Mucosa of rectum (tissue), 2 donors: ENCODE measurements at regions not wholly inside any gene's neighbourhood (a gene's known extent, or its start where the extent isn't known, plus 50 kb on each side); places are given as distances from the start of the nearest gene placed in this dataset.
"Not testable (repeated sequence)": the region's sequence is repeated elsewhere in the genome, so short reads cannot be mapped to it uniquely, and the experiment has no call there.

Source experiments
- H3K27ac ChIP-seq, 2 donors: one replicate each; pipeline ENCODE4 v1.7.0; 2013; ENCODE audit warnings: inconsistent platforms in 2 of 2, low read depth in 2 of 2, low read length in 2 of 2
- H3K27me3 ChIP-seq, 2 donors: one replicate each; pipeline ENCODE4 v1.7.0; 2013; ENCODE audit warnings: low read length in 2 of 2; ENCODE audit not compliant: control insufficient read depth in 2 of 2, insufficient read depth in 2 of 2
- H3K36me3 ChIP-seq, 2 donors: one replicate each; pipeline ENCODE4 v1.7.0; 2013; ENCODE audit warnings: low read length in 2 of 2; ENCODE audit not compliant: control insufficient read depth in 2 of 2, insufficient read depth in 2 of 2
- H3K4me1 ChIP-seq, 2 donors: one replicate each; pipeline ENCODE4 v1.7.0; 2013; ENCODE audit warnings: low read length in 2 of 2, mild to moderate bottlenecking in 1 of 2; ENCODE audit not compliant: control insufficient read depth in 2 of 2, insufficient read depth in 2 of 2
- H3K4me3 ChIP-seq, 2 donors: one replicate each; pipeline ENCODE4 v1.7.0; 2013; ENCODE audit warnings: low read length in 2 of 2
- H3K9ac ChIP-seq, 2 donors: one replicate each; pipeline ENCODE4 v1.7.0; 2013; ENCODE audit warnings: low read length in 2 of 2, low read depth in 1 of 2, mild to moderate bottlenecking in 1 of 2
- H3K9me3 ChIP-seq, 2 donors: one replicate each; pipeline ENCODE4 v1.7.0; 2013; ENCODE audit warnings: low read length in 2 of 2; ENCODE audit not compliant: control insufficient read depth in 2 of 2
- donor health status: healthy.
- donor health status: Normal muscosa, but diverticular disease.

GRCh38 chr12:131315601-131316000 lies 361.9 kb downstream of the ADGRD1 start:
- no peak overlapping the region for H3K9ac ChIP-seq
- no peak overlapping the region for H3K27ac ChIP-seq
- H3K27me3 ChIP-seq, result no peaks in the 10 kb centered on the region
- no peaks in the 10 kb centered on the region for H3K4me1 ChIP-seq
- no peak overlapping the region for H3K4me3 ChIP-seq
- H3K36me3 ChIP-seq, result no peaks in the 10 kb centered on the region
- H3K9me3 ChIP-seq, result no peaks in the 10 kb centered on the region

GRCh38 chr12:131316388-131316787 lies 362.7 kb downstream of the ADGRD1 start:
- H3K9me3 ChIP-seq, result no peaks in the 10 kb centered on the region
- H3K27ac ChIP-seq, result no peak overlapping the region
- H3K4me1 ChIP-seq, result no peaks in the 10 kb centered on the region

DNA sequence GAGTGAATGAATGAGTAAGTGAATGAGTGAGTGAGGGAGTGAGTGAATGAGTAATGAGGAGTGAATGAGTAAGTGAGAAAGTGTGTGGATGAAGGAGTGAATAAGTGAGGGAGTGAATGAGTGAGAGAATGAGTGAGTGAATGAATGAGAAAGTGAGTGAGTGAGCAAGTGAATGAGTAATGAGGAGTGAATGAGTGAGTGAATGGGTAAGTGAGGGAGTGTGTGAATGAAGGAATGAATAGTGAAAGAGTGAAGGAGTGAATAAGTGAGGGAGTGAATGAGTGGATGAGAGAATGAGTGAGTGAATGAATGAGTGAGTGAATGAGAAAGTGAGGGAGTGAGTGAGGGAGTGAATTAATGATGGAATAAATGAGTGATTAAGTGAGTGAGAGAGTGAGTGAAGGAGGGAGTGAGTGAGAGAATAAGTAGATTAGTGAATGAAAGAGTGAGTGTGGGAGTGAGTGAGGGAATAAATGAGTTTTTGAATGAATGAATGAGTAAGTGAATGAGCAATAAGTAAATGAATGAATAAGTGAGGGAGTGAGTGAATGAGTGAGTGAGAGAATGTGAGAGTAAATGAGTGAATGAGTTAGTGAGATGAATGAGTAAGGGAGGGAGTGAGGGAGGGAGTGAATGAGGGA lies 364.5 kb downstream of the ADGRD1 start:
- no peaks in the 10 kb centered on the region for H3K27me3 ChIP-seq
- no peaks in the 10 kb centered on the region for H3K36me3 ChIP-seq
- H3K9me3 ChIP-seq, result no peaks in the 10 kb centered on the region
- H3K4me3 ChIP-seq, result no peak overlapping the region
- no peak overlapping the region for H3K27ac ChIP-seq
- no peaks in the 10 kb centered on the region for H3K4me1 ChIP-seq
- H3K9ac ChIP-seq, result no peak overlapping the region

More at GRCh38 chr12:131316388-131316787, 362.7 kb downstream of the ADGRD1 start:
- Histone ChIP-seq H3K36me3 (no peaks in the 10 kb centered on the region), H3K9ac (no peak overlapping the region), H3K27me3 (no peaks in the 10 kb centered on the region), H3K4me3 (no peak overlapping the region)

- Histone ChIP-seq H3K9me3 (no peaks in the 10 kb centered on the region), H3K4me1 (no peaks in the 10 kb centered on the region), H3K27me3 (no peaks in the 10 kb centered on the region), H3K36me3 (no peaks in the 10 kb centered on the region), H3K4me3 (no peak overlapping the region), H3K9ac (no peak overlapping the region), H3K27ac (no peak overlapping the region)
Observed at GRCh38 chr12:131321988-131322387, 368.3 kb downstream of the ADGRD1 start.

DNA sequence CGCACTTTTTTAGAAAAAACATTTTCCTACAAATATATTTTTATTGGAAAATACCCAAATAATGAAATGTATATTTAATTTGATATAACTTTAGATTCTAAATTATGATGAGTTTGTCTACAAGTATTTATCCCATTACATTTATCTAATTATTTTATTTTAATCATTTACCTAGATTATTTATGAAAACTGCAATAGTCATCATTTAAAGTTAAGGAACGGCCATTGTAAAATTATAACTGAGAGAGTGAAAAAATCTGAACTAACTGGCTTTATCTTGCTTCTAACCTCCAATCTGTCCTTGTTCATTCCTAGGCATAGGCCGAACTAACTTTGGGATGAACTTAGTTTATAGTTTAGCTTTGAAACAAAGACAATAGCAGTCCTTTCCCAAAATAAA lies 368.8 kb downstream of the ADGRD1 start:
- H3K36me3 ChIP-seq, H3K4me1 ChIP-seq, H3K27ac ChIP-seq, H3K9ac ChIP-seq, H3K9me3 ChIP-seq, H3K4me3 ChIP-seq, H3K27me3 ChIP-seq: not testable (repeated sequence)

DNA sequence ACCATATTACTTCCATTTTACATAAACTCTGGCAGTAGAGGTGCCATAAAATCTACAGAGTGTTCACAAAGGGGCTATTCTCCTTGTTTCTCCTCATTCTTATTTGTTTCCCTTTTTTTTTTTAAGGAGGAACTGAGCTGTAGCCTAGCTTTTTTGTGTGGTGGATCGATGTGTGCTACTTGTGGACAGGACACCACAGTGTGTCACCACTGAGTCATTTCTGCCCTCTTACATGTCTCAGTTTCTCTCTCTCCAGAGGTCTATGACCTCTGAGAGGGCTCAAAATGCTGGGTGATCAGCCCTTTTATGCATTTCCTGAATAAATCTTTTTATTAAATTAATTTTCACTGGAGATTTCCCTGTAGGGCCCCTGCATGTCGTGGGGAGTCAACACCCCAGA lies 370.2 kb downstream of the ADGRD1 start:
- no peaks in the 10 kb centered on the region for H3K9me3 ChIP-seq
- H3K9ac ChIP-seq, result no peak overlapping the region
- no peaks in the 10 kb centered on the region for H3K27me3 ChIP-seq
- no peaks in the 10 kb centered on the region for H3K36me3 ChIP-seq
- no peak overlapping the region for H3K27ac ChIP-seq
- H3K4me1 ChIP-seq, result no peaks in the 10 kb centered on the region
- H3K4me3 ChIP-seq, result no peak overlapping the region

- no peak overlapping the region for H3K27ac ChIP-seq
- no peak overlapping the region for H3K9ac ChIP-seq
- H3K4me1 ChIP-seq, result no peaks in the 10 kb centered on the region
- no peak overlapping the region for H3K4me3 ChIP-seq
- no peaks in the 10 kb centered on the region for H3K36me3 ChIP-seq
- H3K9me3 ChIP-seq, result no peaks in the 10 kb centered on the region
- no peaks in the 10 kb centered on the region for H3K27me3 ChIP-seq
Observed at GRCh38 chr12:131327521-131328488, 374.1 kb downstream of the ADGRD1 start.

- not testable (repeated sequence) for H3K27me3 ChIP-seq, H3K27ac ChIP-seq, H3K4me1 ChIP-seq, H3K36me3 ChIP-seq, H3K9me3 ChIP-seq, H3K4me3 ChIP-seq, H3K9ac ChIP-seq
Observed at GRCh38 chr12:131328861-131329845, 375.4 kb downstream of the ADGRD1 start.

- Histone ChIP-seq H3K36me3 (no peaks in the 10 kb centered on the region), H3K9me3 (no peaks in the 10 kb centered on the region), H3K9ac (no peak overlapping the region), H3K27ac (no peak overlapping the region), H3K4me1 (no peaks in the 10 kb centered on the region), H3K27me3 (no peaks in the 10 kb centered on the region), H3K4me3 (no peak overlapping the region)
Observed at GRCh38 chr12:131330106-131330815, 376.6 kb downstream of the ADGRD1 start.
